ENCODE measurements at regions not wholly inside any gene's neighbourhood (a gene's known extent, or its start where the extent isn't known, plus 50 kb on each side); places are given as distances from the start of the nearest gene placed in this dataset.

GRCh38 chr3:1007866-1008265 is 85.0 kb upstream of the CNTN6 start:
- Histone ChIP-seq H3K4me1 (ENCODE audit: insufficient read depth, insufficient read length) (no peaks in the 10 kb centered on the region), H3K27me3 (ENCODE audit: insufficient read depth, insufficient read length) (no peaks in the 10 kb centered on the region), H3K4me3 (ENCODE audit: insufficient read length, low read depth) (no peak overlapping the region), H3K9me3 (ENCODE audit: insufficient read depth, low read length) (no peaks in the 10 kb centered on the region), H3K36me3 (ENCODE audit: insufficient read depth, insufficient read length, low read length) (no peaks in the 10 kb centered on the region), H3K9ac (ENCODE audit: insufficient read length, low read depth) (no peak overlapping the region)
- no peak for TF ChIP-seq ZNF274 (IDR thresholded peaks at IDR 0.05; ENCODE audit: low read depth, low read length)
- no peak for TF ChIP-seq YY1 (IDR thresholded peaks at IDR 0.05; ENCODE audit: insufficient read depth, insufficient read length)
- no peak for TF ChIP-seq SUZ12 (IDR thresholded peaks at IDR 0.05; ENCODE audit: extremely low read depth, insufficient read depth, insufficient read length)
- DNase-seq (ENCODE audit: low read depth, low spot score): peak; percentile 8

DNA sequence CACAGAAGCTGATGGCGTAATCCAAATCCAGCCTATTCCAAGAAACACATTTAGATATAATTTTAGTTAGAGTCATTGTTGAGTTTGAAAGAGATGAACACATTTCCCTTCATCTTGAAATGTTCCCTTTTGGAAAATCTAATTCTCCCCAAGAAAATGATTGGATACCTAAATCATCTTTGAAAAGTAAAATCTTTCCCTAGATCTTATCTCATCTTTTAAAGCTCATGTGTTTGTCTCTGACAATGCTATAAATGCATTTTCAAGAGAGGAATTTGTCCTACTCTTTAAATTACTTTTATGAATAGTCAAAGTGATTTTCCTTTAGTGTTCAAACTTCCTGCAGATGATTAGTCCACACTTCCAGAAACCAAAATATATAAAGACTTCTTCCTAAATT is 82.6 kb upstream of the CNTN6 start:
- no peak for DNase-seq (ENCODE audit: low read depth, low spot score)
- Histone ChIP-seq H3K4me3 (ENCODE audit: insufficient read length, low read depth) (no peak overlapping the region), H3K36me3 (ENCODE audit: insufficient read depth, insufficient read length, low read length) (no peaks in the 10 kb centered on the region), H3K27me3 (ENCODE audit: insufficient read depth, insufficient read length) (no peaks in the 10 kb centered on the region), H3K9me3 (ENCODE audit: insufficient read depth, low read length) (no peaks in the 10 kb centered on the region), H3K4me1 (ENCODE audit: insufficient read depth, insufficient read length) (no peaks in the 10 kb centered on the region), H3K9ac (ENCODE audit: insufficient read length, low read depth) (no peak overlapping the region)
- no peak for TF ChIP-seq ZNF274 (IDR thresholded peaks at IDR 0.05; ENCODE audit: low read depth, low read length)
- TF ChIP-seq YY1 (IDR thresholded peaks at IDR 0.05; ENCODE audit: insufficient read depth, insufficient read length): no peak

DNA sequence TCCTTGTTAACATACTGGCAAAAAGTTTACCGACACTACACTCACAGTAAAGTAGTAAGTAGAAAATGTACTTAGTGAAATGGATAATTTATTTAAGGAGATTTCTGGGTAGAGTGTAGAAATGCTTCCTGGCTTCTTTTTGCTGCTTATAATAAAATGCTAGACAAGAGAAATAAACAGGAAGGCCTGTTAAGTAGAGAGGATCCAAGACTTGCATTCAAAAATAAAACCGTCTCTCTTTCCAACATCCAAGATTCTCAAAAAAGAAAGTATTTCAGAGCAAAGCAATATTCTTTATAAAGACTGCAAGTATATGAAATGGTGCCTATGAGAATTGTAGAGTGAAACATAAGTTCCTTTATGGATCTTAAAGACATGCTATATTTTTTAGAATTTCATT is 77.0 kb upstream of the CNTN6 start:
- DNase-seq (ENCODE audit: low read depth, low spot score): no peak
- H3K9me3 ChIP-seq (ENCODE audit: insufficient read depth, low read length): no peaks in the 10 kb centered on the region
- no peaks in the 10 kb centered on the region for H3K27me3 ChIP-seq (ENCODE audit: insufficient read depth, insufficient read length)
- TF ChIP-seq ZNF274 (IDR thresholded peaks at IDR 0.05; ENCODE audit: low read depth, low read length): no peak
- no peak for TF ChIP-seq SUZ12 (IDR thresholded peaks at IDR 0.05; ENCODE audit: extremely low read depth, insufficient read depth, insufficient read length)
- no peak for TF ChIP-seq YY1 (IDR thresholded peaks at IDR 0.05; ENCODE audit: insufficient read depth, insufficient read length)
- no peaks in the 10 kb centered on the region for H3K4me1 ChIP-seq (ENCODE audit: insufficient read depth, insufficient read length)
- no peak overlapping the region for H3K9ac ChIP-seq (ENCODE audit: insufficient read length, low read depth)
- no peaks in the 10 kb centered on the region for H3K36me3 ChIP-seq (ENCODE audit: insufficient read depth, insufficient read length, low read length)
- no peak overlapping the region for H3K4me3 ChIP-seq (ENCODE audit: insufficient read length, low read depth)

DNA sequence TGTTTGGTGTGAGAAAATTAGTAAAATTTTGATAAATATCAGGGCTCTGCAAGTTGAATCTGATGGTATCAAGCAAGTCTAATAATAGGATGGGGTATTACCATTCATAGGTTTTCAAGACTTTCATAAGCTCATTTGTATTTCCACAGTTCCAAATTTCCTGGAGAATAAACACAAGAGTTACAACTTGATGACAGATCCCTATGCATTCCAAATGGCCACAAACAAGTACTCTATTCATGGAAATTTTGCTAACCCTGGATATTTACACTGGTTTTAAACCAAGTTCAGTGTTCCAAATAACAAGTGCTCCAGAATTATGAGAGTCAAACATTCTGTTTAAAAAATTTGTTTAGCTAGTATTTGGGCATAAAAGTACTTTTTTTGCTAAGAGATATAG is 75.0 kb upstream of the CNTN6 start:
- Histone ChIP-seq H3K9ac (ENCODE audit: insufficient read length, low read depth) (no peak overlapping the region), H3K36me3 (ENCODE audit: insufficient read depth, insufficient read length, low read length) (no peaks in the 10 kb centered on the region), H3K4me3 (ENCODE audit: insufficient read length, low read depth) (no peak overlapping the region), H3K27me3 (ENCODE audit: insufficient read depth, insufficient read length) (no peaks in the 10 kb centered on the region), H3K9me3 (ENCODE audit: insufficient read depth, low read length) (no peaks in the 10 kb centered on the region), H3K4me1 (ENCODE audit: insufficient read depth, insufficient read length) (no peaks in the 10 kb centered on the region)
- no peak for TF ChIP-seq YY1 (IDR thresholded peaks at IDR 0.05; ENCODE audit: insufficient read depth, insufficient read length)
- DNase-seq (ENCODE audit: low read depth, low spot score): no peak

DNA sequence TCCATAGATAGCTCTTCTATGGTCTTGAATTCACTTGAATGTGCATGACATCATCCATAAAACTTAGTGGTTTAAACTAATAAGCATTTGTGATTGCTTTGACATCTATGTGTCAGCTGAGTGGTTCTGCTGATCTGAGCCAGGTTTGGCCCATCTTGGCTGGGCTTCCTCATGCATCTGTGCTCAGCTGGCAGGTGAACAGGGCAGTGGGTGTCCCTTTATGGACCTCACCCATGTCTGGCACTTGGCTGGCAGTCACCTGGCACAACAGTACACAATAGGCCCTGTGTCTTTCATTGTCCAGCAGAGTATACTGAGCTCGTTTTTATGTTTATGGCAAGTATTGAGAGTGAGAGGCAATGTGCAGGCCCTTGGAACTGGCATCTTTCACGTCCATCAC is 73.7 kb upstream of the CNTN6 start:
- Histone ChIP-seq H3K36me3 (ENCODE audit: insufficient read depth, insufficient read length, low read length) (no peaks in the 10 kb centered on the region), H3K9me3 (ENCODE audit: insufficient read depth, low read length) (no peaks in the 10 kb centered on the region), H3K27me3 (ENCODE audit: insufficient read depth, insufficient read length) (no peaks in the 10 kb centered on the region), H3K9ac (ENCODE audit: insufficient read length, low read depth) (no peak overlapping the region), H3K4me3 (ENCODE audit: insufficient read length, low read depth) (no peak overlapping the region), H3K4me1 (ENCODE audit: insufficient read depth, insufficient read length) (no peaks in the 10 kb centered on the region)
- DNase-seq (ENCODE audit: low read depth, low spot score): no peak
- TF ChIP-seq SUZ12 (IDR thresholded peaks at IDR 0.05; ENCODE audit: extremely low read depth, insufficient read depth, insufficient read length) (no peak), YY1 (IDR thresholded peaks at IDR 0.05; ENCODE audit: insufficient read depth, insufficient read length) (no peak), ZNF274 (IDR thresholded peaks at IDR 0.05; ENCODE audit: low read depth, low read length) (no peak)

DNA sequence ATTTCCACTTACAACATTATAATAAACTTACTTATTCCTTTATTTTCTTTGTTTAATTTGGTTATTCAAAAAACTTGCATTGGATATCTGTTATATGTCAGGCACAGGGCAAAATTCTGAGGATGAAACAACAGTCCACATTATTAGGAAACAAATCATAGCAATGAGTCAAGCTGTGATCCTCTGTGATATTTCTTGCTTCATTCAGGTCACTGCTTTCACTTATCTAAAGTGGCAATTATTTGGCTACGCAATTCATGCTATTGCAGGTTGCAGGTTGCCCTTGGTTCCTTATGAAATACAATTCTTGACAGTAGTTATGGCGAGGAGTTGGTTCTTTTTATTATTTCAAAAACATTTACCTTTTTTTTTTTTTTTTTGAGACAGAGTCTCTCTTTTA is 66.4 kb upstream of the CNTN6 start:
- no peak for DNase-seq (ENCODE audit: low read depth, low spot score)
- H3K36me3 ChIP-seq (ENCODE audit: insufficient read depth, insufficient read length, low read length): no peaks in the 10 kb centered on the region
- TF ChIP-seq ZNF274 (IDR thresholded peaks at IDR 0.05; ENCODE audit: low read depth, low read length): no peak
- no peak for TF ChIP-seq SUZ12 (IDR thresholded peaks at IDR 0.05; ENCODE audit: extremely low read depth, insufficient read depth, insufficient read length)
- no peak for TF ChIP-seq YY1 (IDR thresholded peaks at IDR 0.05; ENCODE audit: insufficient read depth, insufficient read length)
- no peaks in the 10 kb centered on the region for H3K9me3 ChIP-seq (ENCODE audit: insufficient read depth, low read length)
- H3K27me3 ChIP-seq (ENCODE audit: insufficient read depth, insufficient read length): no peaks in the 10 kb centered on the region
- H3K4me3 ChIP-seq (ENCODE audit: insufficient read length, low read depth): no peak overlapping the region
- no peaks in the 10 kb centered on the region for H3K4me1 ChIP-seq (ENCODE audit: insufficient read depth, insufficient read length)
- H3K9ac ChIP-seq (ENCODE audit: insufficient read length, low read depth): no peak overlapping the region

DNA sequence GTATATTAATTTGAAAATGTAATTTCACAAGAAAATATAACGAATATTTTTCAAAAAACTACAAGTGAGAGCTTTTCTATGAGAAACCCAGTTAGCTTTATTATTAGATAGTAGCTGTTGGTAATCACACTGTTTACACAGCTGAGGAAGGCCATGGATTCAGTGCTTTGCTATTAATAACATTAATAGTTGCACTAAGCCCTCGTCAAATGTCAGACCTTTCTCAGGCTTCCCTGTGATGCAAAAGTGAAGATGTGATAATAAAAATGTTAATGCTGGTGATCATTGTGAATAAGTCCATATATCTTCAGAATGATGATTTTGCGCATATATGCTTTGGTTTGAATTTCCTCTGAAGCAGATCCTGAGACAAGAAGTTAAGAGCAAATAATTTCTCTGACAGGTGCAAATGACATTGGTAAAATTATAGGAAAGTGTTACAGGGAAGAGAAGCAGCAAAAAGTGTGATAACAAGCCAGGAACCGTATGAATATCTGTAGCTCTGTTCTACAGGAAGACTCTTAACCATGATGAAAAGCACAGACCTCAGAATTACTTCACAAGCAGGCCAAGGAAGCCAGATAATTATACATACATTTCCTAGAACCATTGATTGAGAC is 56.5 kb upstream of the CNTN6 start:
- Histone ChIP-seq H3K9me3 (ENCODE audit: insufficient read depth, low read length) (no peaks in the 10 kb centered on the region), H3K36me3 (ENCODE audit: insufficient read depth, insufficient read length, low read length) (no peaks in the 10 kb centered on the region), H3K4me1 (ENCODE audit: insufficient read depth, insufficient read length) (no peaks in the 10 kb centered on the region), H3K27me3 (ENCODE audit: insufficient read depth, insufficient read length) (no peaks in the 10 kb centered on the region), H3K4me3 (ENCODE audit: insufficient read length, low read depth) (no peak overlapping the region), H3K9ac (ENCODE audit: insufficient read length, low read depth) (no peak overlapping the region)
- DNase-seq (ENCODE audit: low read depth, low spot score): no peak
- no peak for TF ChIP-seq YY1 (IDR thresholded peaks at IDR 0.05; ENCODE audit: insufficient read depth, insufficient read length)
- no peak for TF ChIP-seq ZNF274 (IDR thresholded peaks at IDR 0.05; ENCODE audit: low read depth, low read length)
- TF ChIP-seq SUZ12 (IDR thresholded peaks at IDR 0.05; ENCODE audit: extremely low read depth, insufficient read depth, insufficient read length): no peak

GRCh38 chr3:1037631-1038030 is 55.2 kb upstream of the CNTN6 start:
- no peak overlapping the region for H3K9ac ChIP-seq (ENCODE audit: insufficient read length, low read depth)
- no peaks in the 10 kb centered on the region for H3K9me3 ChIP-seq (ENCODE audit: insufficient read depth, low read length)
- H3K27me3 ChIP-seq (ENCODE audit: insufficient read depth, insufficient read length): no peaks in the 10 kb centered on the region
- no peaks in the 10 kb centered on the region for H3K4me1 ChIP-seq (ENCODE audit: insufficient read depth, insufficient read length)
- no peak for TF ChIP-seq SUZ12 (IDR thresholded peaks at IDR 0.05; ENCODE audit: extremely low read depth, insufficient read depth, insufficient read length)
- no peak for TF ChIP-seq YY1 (IDR thresholded peaks at IDR 0.05; ENCODE audit: insufficient read depth, insufficient read length)
- TF ChIP-seq ZNF274 (IDR thresholded peaks at IDR 0.05; ENCODE audit: low read depth, low read length): no peak
- H3K36me3 ChIP-seq (ENCODE audit: insufficient read depth, insufficient read length, low read length): no peaks in the 10 kb centered on the region
- DNase-seq (ENCODE audit: low read depth, low spot score): no peak
- H3K4me3 ChIP-seq (ENCODE audit: insufficient read length, low read depth): no peak overlapping the region

Data from NT2/D1 (cell line).